H1 (cell line): ENCODE measurements at regions not wholly inside any gene's neighbourhood (a gene's known extent, or its start where the extent isn't known, plus 50 kb on each side); places are given as distances from the start of the nearest gene placed in this dataset.

Source experiments
- CHD2 ChIP-seq: IDR thresholded peaks from 2 replicates; pipeline ENCODE4 v1.6.1; 2012; ENCODE audit warnings: low read length, improper control_type of control experiment
- JUN ChIP-seq: IDR thresholded peaks from 2 replicates; pipeline ENCODE4 v1.6.1; 2011; ENCODE audit warnings: low read depth, mild to moderate bottlenecking, improper control_type of control experiment, low read length
- KDM4A ChIP-seq: IDR thresholded peaks from one replicate; pipeline ENCODE4 v1.7.1; 2012; ENCODE audit warnings: low read depth, mild to moderate bottlenecking, moderate library complexity, low read length, inconsistent platforms; ENCODE audit not compliant: severe bottlenecking
- NANOG ChIP-seq: IDR thresholded peaks from 2 replicates; pipeline ENCODE4 v1.6.1; 2011; ENCODE audit warnings: low read length, low read depth, mild to moderate bottlenecking, inconsistent platforms; ENCODE audit not compliant: insufficient read depth, poor library complexity, severe bottlenecking
- RAD21 ChIP-seq, 2 experiments: IDR thresholded peaks in 1 of 2; conservative IDR thresholded peaks in 1 of 2; 2 replicates each; pipeline ENCODE4 v1.6.1; 2011; ENCODE audit warnings: low read depth in 2 of 2, low read length in 2 of 2, improper control_type of control experiment in 1 of 2, inconsistent platforms in 1 of 2, mild to moderate bottlenecking in 1 of 2, moderate library complexity in 1 of 2
- RNF2 ChIP-seq: fragments of 200-900, 300-1000 bp; sonication (generic); IDR thresholded peaks from 2 replicates; pipeline ENCODE4 v1.7.1; 2016; ENCODE audit warnings: borderline replicate concordance, low read depth, mild to moderate bottlenecking, antibody characterized with exemption, low read length; ENCODE audit not compliant: poor library complexity, severe bottlenecking; ENCODE audit errors: missing control alignments
- SP2 ChIP-seq: IDR thresholded peaks from 2 replicates; pipeline ENCODE4 v1.6.1; 2012; ENCODE audit warnings: mild to moderate bottlenecking, low read length, inconsistent platforms

DNA sequence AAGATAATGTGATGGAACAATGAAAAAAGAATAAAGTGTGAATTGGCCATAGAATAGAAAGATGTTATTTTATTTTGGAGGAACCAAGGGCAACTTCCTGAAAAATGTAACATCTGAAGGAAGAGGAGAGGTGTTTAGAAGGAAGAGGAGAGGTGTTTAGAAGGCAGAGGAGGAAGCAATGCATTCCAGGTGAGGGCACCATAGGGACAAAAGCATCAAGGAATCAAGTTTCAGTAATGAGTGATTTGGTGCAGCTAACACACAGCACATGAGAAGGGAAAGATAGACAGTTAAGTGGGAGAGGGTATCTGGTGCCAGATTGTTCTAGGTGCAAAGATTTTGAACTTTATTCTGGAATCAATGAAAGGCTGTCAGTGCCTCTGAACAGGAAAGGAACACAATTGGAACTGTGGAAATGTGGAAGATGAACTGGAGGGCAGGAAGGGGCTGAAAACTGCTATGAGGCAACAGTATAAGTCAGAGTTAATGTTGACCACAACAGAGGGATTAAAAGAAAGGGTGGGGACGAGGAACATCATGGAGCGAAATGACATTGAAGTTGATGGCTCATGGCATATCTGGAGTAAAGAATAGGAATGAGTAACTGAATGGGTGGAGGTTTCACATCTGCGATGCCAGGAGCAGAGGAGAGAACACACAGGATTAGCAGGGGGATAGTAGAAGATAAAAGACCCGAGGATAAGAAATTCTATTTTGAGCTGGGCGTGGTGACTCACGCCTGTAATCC is 326.6 kb downstream of the LRIG3 start (continued):
- TF ChIP-seq KDM4A (no peak), SP2 (no peak), RNF2 (no peak), CHD2 (no peak), RAD21 (IDR thresholded peaks at IDR 0.05 in 1 of 2, conservative IDR thresholded peaks at IDR 0.05 in 1 of 2; ENCODE audit: low read depth in 2 of 2, low read length in 2 of 2) (no peak), JUN (no peak), NANOG (no peak)
